GM10248 (cell line): ENCODE measurements at regions not wholly inside any gene's neighbourhood (a gene's known extent, or its start where the extent isn't known, plus 50 kb on each side); places are given as distances from the start of the nearest gene placed in this dataset.

ENCODE experiments used
- CTCF ChIA-PET: fragments of 300-600 bp; sonication (Branson Sonifier 250); formaldehyde crosslinking; extraction: SDS; loops from one replicate; lab custom pipeline; 2021; ENCODE audit warnings: antibody characterized with exemption; lab: Yijun Ruan, JAX
- POLR2A ChIA-PET: fragments of 350-650 bp; sonication (Branson Sonifier 250); formaldehyde crosslinking; extraction: SDS; loops from one replicate; lab custom pipeline; 2020; ENCODE audit warnings: antibody characterized with exemption; lab: Yijun Ruan, JAX
- DNase-seq: peaks from one replicate; pipeline ENCODE4 v3.0.0; 2012; ENCODE audit errors: extremely low spot score
- TF ChIP-seq, protein P1 (sequence below): IDR thresholded peaks from 2 replicates; pipeline ENCODE4 v1.5.1; 2012; ENCODE audit warnings: mild to moderate bottlenecking, low read depth; ENCODE audit errors: extremely low read depth, missing control alignments, control extremely low read depth

DNA sequence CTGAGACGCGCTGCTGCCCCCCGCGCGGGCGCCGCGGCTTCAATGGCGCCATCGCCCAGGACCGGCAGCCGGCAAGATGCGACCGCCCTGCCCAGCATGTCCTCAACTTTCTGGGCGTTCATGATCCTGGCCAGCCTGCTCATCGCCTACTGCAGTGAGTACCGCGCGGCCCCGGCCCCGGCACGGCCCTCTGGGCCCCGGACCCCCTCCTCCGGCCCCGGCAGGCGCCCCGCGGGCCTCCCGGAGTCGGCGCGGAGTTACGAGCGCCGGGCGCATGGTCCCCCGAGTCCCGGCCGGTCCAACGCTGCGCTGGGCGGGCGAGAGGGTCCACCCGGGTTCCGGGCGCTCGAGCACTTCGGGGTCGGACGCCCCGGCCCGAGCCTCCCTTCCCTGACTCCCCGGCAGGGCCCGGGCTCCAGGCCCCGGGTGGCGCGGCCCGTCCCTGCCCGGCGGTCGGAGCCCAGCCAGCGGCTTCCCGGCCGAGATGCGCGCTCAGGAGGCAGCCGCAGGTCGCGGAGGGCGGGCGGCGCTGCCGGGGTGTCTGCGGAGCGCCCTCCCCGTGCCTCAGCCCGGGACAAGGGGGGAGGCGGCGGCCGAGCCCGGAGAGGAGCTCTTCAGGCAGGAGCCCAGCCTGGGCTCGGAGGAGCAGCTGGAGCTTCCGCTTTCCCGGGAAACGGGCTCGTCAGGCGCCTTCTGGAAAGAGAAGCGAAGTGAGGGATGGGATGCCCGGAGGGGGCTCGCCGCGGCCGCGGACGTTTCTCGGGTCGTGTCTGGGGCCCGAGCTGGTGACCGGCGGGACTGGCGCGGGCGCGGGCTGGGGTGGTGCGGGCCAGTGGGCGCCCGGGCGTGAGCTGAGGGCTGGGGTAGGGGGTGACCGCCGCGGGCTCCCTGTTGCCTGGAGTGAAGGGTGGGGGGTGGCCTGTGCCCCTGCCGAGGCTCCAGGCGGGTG lies 1337.8 kb downstream of the BRD1 start:
- POLR2A ChIA-PET: no interaction called here
- CTCF ChIA-PET: no interaction called here
- DNase-seq: no peak
- TF ChIP-seq, protein P1, sequence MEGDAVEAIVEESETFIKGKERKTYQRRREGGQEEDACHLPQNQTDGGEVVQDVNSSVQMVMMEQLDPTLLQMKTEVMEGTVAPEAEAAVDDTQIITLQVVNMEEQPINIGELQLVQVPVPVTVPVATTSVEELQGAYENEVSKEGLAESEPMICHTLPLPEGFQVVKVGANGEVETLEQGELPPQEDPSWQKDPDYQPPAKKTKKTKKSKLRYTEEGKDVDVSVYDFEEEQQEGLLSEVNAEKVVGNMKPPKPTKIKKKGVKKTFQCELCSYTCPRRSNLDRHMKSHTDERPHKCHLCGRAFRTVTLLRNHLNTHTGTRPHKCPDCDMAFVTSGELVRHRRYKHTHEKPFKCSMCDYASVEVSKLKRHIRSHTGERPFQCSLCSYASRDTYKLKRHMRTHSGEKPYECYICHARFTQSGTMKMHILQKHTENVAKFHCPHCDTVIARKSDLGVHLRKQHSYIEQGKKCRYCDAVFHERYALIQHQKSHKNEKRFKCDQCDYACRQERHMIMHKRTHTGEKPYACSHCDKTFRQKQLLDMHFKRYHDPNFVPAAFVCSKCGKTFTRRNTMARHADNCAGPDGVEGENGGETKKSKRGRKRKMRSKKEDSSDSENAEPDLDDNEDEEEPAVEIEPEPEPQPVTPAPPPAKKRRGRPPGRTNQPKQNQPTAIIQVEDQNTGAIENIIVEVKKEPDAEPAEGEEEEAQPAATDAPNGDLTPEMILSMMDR: no peak

DNA sequence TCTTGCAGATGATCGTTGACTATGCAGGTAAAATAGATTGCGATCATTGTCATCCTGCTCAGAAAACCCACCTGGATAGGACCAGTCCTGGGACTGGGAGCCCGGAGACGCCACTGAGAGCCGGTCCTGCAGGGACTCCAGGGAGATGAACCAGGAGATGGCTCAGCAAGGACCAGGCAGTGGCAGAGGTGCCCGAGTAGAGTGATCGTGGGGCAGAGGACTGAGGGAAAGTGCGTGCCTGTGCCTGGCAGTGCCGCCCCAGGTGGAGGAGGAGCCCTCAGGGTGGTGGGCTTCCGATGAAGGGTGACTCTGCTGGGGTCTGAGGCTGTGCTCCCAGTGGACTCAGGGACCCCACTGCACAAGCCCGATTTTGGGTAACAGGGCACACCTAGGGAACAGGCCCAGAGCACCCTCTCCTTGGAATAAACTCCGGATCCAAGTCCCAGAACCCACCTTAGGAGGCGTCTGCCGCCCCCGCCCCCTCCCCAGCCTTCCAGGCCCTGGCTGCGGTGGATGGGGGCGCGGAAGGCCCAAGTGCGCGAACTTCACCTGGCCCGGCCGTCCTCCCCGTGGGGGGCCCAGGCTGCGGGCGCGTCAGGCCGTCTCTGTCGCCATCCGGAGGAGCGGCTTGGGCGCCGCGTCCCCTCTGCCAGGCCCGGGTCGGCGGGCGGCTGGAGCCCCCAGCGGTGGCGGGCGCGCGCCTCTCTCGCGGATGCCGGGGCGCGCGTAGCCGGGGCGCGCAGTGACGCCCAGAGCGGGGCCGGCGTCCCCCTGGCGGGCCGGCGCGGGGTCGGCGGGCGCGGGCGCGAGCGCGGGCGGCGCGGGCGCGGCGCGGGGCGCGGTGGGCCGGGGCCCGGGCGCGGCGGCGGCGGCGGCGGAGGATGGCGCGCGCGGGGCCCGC lies 1338.8 kb downstream of the BRD1 start:
- TF ChIP-seq, protein P1: no peak
- CTCF ChIA-PET: no interaction called here
- POLR2A ChIA-PET: no interaction called here
- no peak for DNase-seq

DNA sequence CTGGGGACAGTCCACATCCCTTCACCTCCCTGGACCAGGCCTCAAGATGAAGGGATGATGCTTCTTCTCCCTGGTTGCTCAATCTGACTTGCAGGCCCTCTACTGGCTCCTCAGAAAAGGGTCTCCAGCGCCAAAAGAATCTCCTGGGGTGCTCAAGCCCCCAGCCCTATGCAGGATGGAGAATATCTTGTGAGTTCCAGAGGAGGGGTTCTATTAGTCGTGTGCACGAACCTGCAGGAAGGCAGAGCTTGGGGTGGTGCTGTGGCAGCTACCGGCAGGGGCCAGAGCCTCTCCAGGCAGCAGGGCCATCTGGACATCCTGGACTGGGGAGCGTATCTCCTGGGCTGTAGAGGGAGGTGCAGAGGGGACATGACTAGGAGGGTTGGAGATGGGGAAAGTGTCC lies 1339.5 kb downstream of the BRD1 start:
- POLR2A ChIA-PET: no interaction called here
- DNase-seq: no peak
- TF ChIP-seq, protein P1: no peak
- CTCF ChIA-PET: no interaction called here

- TF ChIP-seq, protein P1: no peak
- ChIA-PET POLR2A (no interaction called here), CTCF (no interaction called here)
- no peak for DNase-seq
Measured at GRCh38 chr22:48486558-48486957, 1341.1 kb downstream of the BRD1 start.

DNA sequence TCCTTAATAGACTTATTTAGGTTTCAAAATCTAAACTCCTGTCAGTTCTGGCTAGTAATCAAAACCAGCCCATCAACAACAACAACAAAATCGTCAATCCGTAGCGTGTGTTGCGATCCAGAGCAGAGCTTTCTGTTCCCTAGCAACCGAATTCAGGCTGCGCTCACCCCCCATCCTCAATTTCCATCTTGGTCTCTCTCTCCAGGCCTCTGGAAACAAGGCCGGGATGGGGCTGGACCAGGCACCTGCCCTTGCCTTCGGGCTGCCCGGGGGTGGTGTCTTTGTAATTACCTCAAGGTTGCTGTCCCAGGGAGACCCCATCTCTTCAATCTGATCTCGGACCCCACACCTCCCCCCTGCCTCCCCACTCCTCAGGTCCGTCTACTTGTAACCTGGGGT lies 1341.5 kb downstream of the BRD1 start:
- CTCF ChIA-PET: no interaction called here
- POLR2A ChIA-PET: no interaction called here
- DNase-seq: no peak
- TF ChIP-seq, protein P1: no peak

DNA sequence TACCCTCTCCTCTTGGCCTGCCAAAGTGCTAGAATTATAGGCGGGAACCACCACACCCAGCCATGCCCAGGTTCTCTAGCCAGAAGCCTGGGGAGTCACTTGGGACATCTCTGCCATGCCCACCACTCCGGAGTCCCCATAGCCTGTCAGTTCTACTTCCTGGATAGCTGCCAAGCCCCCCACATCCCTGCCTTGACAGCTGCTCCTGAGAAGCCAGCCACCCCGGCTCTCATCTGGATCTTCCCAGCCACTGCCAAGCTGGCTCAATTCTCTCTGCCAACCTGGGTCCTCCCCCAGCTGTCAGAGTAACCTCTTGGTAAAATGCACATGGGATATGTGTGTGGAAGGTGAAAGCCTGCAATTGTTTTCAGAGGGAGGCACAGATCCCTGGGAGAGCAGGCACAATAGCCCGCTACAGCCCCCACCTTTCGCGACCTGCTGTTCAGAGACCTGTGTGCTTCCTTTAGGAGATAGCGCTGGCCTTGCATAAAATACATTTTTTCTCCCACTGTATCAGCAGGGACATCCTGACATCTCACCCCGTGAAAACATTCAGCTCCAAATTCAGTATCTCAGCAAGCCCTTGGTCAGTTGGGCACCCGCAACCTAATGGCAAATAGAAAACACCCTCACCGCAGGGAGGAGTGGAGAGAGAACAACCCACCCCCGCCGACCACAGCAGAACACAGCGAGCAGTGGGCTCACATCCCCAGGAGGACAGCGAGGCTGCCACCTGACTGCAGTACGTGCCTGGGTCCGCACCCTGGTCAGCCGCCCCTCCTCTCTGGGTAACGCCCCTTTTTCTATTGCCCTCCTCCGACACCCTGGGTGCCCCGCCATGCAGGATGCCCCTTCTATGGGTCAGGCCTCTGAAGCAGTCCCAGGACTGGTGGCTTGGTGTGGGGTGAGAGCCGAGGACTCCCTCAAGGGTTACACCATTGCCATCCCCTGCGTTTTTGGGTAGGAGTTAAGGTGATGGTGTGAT lies 1342.2 kb downstream of the BRD1 start:
- CTCF ChIA-PET: no interaction called here
- TF ChIP-seq, protein P1: no peak
- no peak for DNase-seq
- POLR2A ChIA-PET: no interaction called here
